Left cardiac atrium (tissue), 4 donors: ENCODE measurements at regions not wholly inside any gene's neighbourhood (a gene's known extent, or its start where the extent isn't known, plus 50 kb on each side); places are given as distances from the start of the nearest gene placed in this dataset.

Source experiments
- ATAC-seq, 2 donors: fragments of 200-7000 bp; cut with Tn5 transposase; one replicate each; pipeline ENCODE4 v1.9.1; 2020; ENCODE audit warnings: mild to moderate bottlenecking in 2 of 2, moderate library complexity in 2 of 2
- DNase-seq: peaks from one replicate; pipeline ENCODE4 v3.0.0-alpha.2; 2020
- intact Hi-C, 2 donors: fragments of 100-400 bp; cut with DNase I; formaldehyde crosslinking; loops; one replicate each; pipeline versions ENCODE4 v1.14.1 to v1.15.1; 2022 to 2023
- donor health status: DM: no; HTN: yes; CAD: no.
- donor health status: DM: no; HTN: yes; CAD: no; lungs with severe emphysema.
- donor health status: DM: yes; HTN: yes; CAD: no.
- donor health status: Dilated cardiomyopathy.

GRCh38 chr3:24999357-24999756 is 428.7 kb upstream of the RARB start:
- no peak for DNase-seq
- intact Hi-C loops = no loop called here
- no peak for ATAC-seq

GRCh38 chr3:25000971-25001591 is 427.0 kb upstream of the RARB start:
- no peak for DNase-seq
- ATAC-seq = no peak
- intact Hi-C loops = loop anchor here in 1 of 2 donors (5.0 kb wide), 1 partner anchor 39 kb away; no protein-coding TSS in a partner anchor

GRCh38 chr3:25002052-25002451 is 426.0 kb upstream of the RARB start:
- no peak for DNase-seq
- intact Hi-C loops = loop anchor here in 1 of 2 donors (5.0 kb wide), 1 partner anchor 40 kb away; no protein-coding TSS in a partner anchor
- ATAC-seq = no peak

GRCh38 chr3:25007974-25008658 is 419.9 kb upstream of the RARB start:
- DNase-seq = no peak
- intact Hi-C loops = no loop called here
- ATAC-seq = peak; percentile 85 to 96

GRCh38 chr3:25009665-25010064 is 418.4 kb upstream of the RARB start:
- intact Hi-C loops = no loop called here
- no peak for ATAC-seq
- no peak for DNase-seq

- DNase-seq (no peak), ATAC-seq (no peak)
- intact Hi-C loops = no loop called here
These were observed 412.5 kb upstream of the RARB start for GRCh38 chr3:25015599-25015998.

- no peak for DNase-seq
- no peak for ATAC-seq
- intact Hi-C loops = no loop called here
These were observed 409.2 kb upstream of the RARB start for GRCh38 chr3:25018909-25019308.

GRCh38 chr3:25019506-25019905 is 408.6 kb upstream of the RARB start:
- ATAC-seq = no peak
- no peak for DNase-seq
- intact Hi-C loops = no loop called here

- ATAC-seq = peak; percentile 61 to 65
- intact Hi-C loops = loop anchor here in 1 of 2 donors (5.0 to 10.0 kb wide), 2 partner anchors 247 to 570 kb away; no protein-coding TSS in a partner anchor
- no peak for DNase-seq
These were observed 406.2 kb upstream of the RARB start for GRCh38 chr3:25021816-25022215.

- ATAC-seq = no peak
- DNase-seq = no peak
- intact Hi-C loops = loop anchor here in 1 of 2 donors (5.0 to 10.0 kb wide), 2 partner anchors 249 to 568 kb away; no protein-coding TSS in a partner anchor
These were observed 404.2 kb upstream of the RARB start for GRCh38 chr3:25023876-25024275.

GRCh38 chr3:25025236-25025635 is 402.8 kb upstream of the RARB start:
- intact Hi-C loops = loop anchor here in 1 of 2 donors (10.0 kb wide), 1 partner anchor 250 kb away; no protein-coding TSS in a partner anchor
- ATAC-seq = no peak
- DNase-seq = no peak

GRCh38 chr3:25027650-25028049 is 400.4 kb upstream of the RARB start:
- DNase-seq = no peak
- intact Hi-C loops = loop anchor here in 1 of 2 donors (10.0 kb wide), 1 partner anchor 253 kb away; no protein-coding TSS in a partner anchor
- no peak for ATAC-seq

GRCh38 chr3:25029820-25030219 is 398.2 kb upstream of the RARB start:
- DNase-seq (no peak), ATAC-seq (no peak)
- intact Hi-C loops = loop anchor here (10.0 kb wide), 3 partner anchors 65 to 395 kb away; partner anchors contain the start of gene RARB (in 2 of the 2)

GRCh38 chr3:25032344-25032743 is 395.7 kb upstream of the RARB start:
- intact Hi-C loops = loop anchor here (10.0 kb wide), 2 partner anchors 68 to 392 kb away; partner anchors contain the start of gene RARB (in 2 of the 2)
- no peak for DNase-seq

GRCh38 chr3:25033407-25034029 is 394.5 kb upstream of the RARB start:
- DNase-seq (peak; percentile 52), ATAC-seq (peak; percentile 77 to 86)
- intact Hi-C loops = loop anchor here (10.0 kb wide), 2 partner anchors 69 to 391 kb away; partner anchors contain the start of gene RARB (in 2 of the 2)

More at GRCh38 chr3:25032344-25032743, 395.7 kb upstream of the RARB start:
- no peak for ATAC-seq

GRCh38 chr3:25035526-25035925 is 392.5 kb upstream of the RARB start:
- intact Hi-C loops = loop anchor here (10.0 kb wide), 2 partner anchors 71 to 389 kb away; partner anchors contain the start of gene RARB (in 2 of the 2)
- no peak for ATAC-seq

GRCh38 chr3:25036633-25037032 is 391.4 kb upstream of the RARB start:
- intact Hi-C loops = loop anchor here (10.0 kb wide), 2 partner anchors 72 to 388 kb away; partner anchors contain the start of gene RARB (in 2 of the 2)
- ATAC-seq (no peak), DNase-seq (no peak)

More at GRCh38 chr3:25035526-25035925, 392.5 kb upstream of the RARB start:
- no peak for DNase-seq

GRCh38 chr3:25037049-25037547 is 391.0 kb upstream of the RARB start:
- DNase-seq = no peak
- intact Hi-C loops = loop anchor here (10.0 kb wide), 2 partner anchors 72 to 388 kb away; partner anchors contain the start of gene RARB (in 2 of the 2)
- peak in 1 of 2 donors; percentile 61 for ATAC-seq

- DNase-seq (no peak), ATAC-seq (no peak)
- intact Hi-C loops = loop anchor here (10.0 kb wide), 2 partner anchors 73 to 387 kb away; partner anchors contain the start of gene RARB (in 2 of the 2)
These were observed 389.8 kb upstream of the RARB start for GRCh38 chr3:25038271-25038670.
